ENCODE measurements at regions not wholly inside any gene's neighbourhood (a gene's known extent, or its start where the extent isn't known, plus 50 kb on each side); places are given as distances from the start of the nearest gene placed in this dataset.

GRCh38 chr16:80004113-80004512 lies 403.6 kb upstream of the MAF start:
- ATAC-seq (ENCODE audit: poor library complexity) = no peak
- peaks cover 0 to 5% of the 10 kb centered on the region in 2 experiments for H3K9me3 ChIP-seq (ENCODE audit: control insufficient read depth in 1 of 2, insufficient read depth in 1 of 2, low read length in 2 of 2)
- Mint-ChIP-seq H3K9me3 (peaks cover 2% of the 10 kb centered on the region), H3K4me3 (no peak overlapping the region), H3K27me3 (peaks cover 3% of the 10 kb centered on the region), H3K36me3 (ENCODE audit: low read depth) (no peaks in the 10 kb centered on the region), H3K27ac (no peak overlapping the region), H3K4me1 (ENCODE audit: low read depth) (no peaks in the 10 kb centered on the region)
- no peak overlapping the region for H3K27ac ChIP-seq (ENCODE audit: low read depth in 1 of 2, low read length in 2 of 2)
- ChIA-PET POLR2A (no interaction called here), CTCF (no interaction called here)
- no peak overlapping the region for H3K4me3 ChIP-seq (ENCODE audit: low read length)
- no peaks in the 10 kb centered on the region for H3K4me1 ChIP-seq (ENCODE audit: insufficient read depth, low read length)
- H3K27me3 ChIP-seq (ENCODE audit: control insufficient read depth in 1 of 2, insufficient read depth in 2 of 2, low read length in 2 of 2) = no peaks in the 10 kb centered on the region
- H3K36me3 ChIP-seq (ENCODE audit: insufficient read depth, low read length) = no peaks in the 10 kb centered on the region
- DNase-seq = no peak
- no peak for TF ChIP-seq CTCF (IDR thresholded peaks at IDR 0.05)
- intact Hi-C loops (cut with DNase I, micrococcal nuclease) = no loop called here

- intact Hi-C loops (cut with DNase I, micrococcal nuclease) = no loop called here
- H3K9me3 ChIP-seq (ENCODE audit: control insufficient read depth in 1 of 2, insufficient read depth in 1 of 2, low read length in 2 of 2) = peaks cover 0 to 5% of the 10 kb centered on the region in 2 experiments
- Mint-ChIP-seq H3K27ac (no peak overlapping the region), H3K27me3 (peaks cover 2% of the 10 kb centered on the region), H3K36me3 (ENCODE audit: low read depth) (no peaks in the 10 kb centered on the region), H3K4me3 (no peak overlapping the region), H3K4me1 (ENCODE audit: low read depth) (no peaks in the 10 kb centered on the region), H3K9me3 (peaks cover 2% of the 10 kb centered on the region)
- TF ChIP-seq CTCF (IDR thresholded peaks at IDR 0.05) = no peak
- no peaks in the 10 kb centered on the region for H3K4me1 ChIP-seq (ENCODE audit: insufficient read depth, low read length)
- ATAC-seq (ENCODE audit: poor library complexity) (no peak), DNase-seq (no peak)
- no peaks in the 10 kb centered on the region for H3K27me3 ChIP-seq (ENCODE audit: control insufficient read depth in 1 of 2, insufficient read depth in 2 of 2, low read length in 2 of 2)
- ChIA-PET POLR2A (no interaction called here), CTCF (no interaction called here)
- no peak overlapping the region for H3K4me3 ChIP-seq (ENCODE audit: low read length)
- H3K36me3 ChIP-seq (ENCODE audit: insufficient read depth, low read length) = no peaks in the 10 kb centered on the region
- no peak overlapping the region for H3K27ac ChIP-seq (ENCODE audit: low read depth in 1 of 2, low read length in 2 of 2)
These were observed 401.7 kb upstream of the MAF start for GRCh38 chr16:80002261-80002660.

GRCh38 chr16:79998143-79998542 lies 397.6 kb upstream of the MAF start:
- ATAC-seq (ENCODE audit: poor library complexity) = no peak

More at GRCh38 chr16:79998143-79998542, 397.6 kb upstream of the MAF start:
- intact Hi-C loops (cut with DNase I, micrococcal nuclease) = no loop called here
- Histone ChIP-seq H3K4me3 (ENCODE audit: low read length) (no peak overlapping the region), H3K4me1 (ENCODE audit: insufficient read depth, low read length) (no peaks in the 10 kb centered on the region), H3K27me3 (ENCODE audit: control insufficient read depth in 1 of 2, insufficient read depth in 2 of 2, low read length in 2 of 2) (no peaks in the 10 kb centered on the region), H3K36me3 (ENCODE audit: insufficient read depth, low read length) (no peaks in the 10 kb centered on the region), H3K27ac (ENCODE audit: low read depth in 1 of 2, low read length in 2 of 2) (no peak overlapping the region), H3K9me3 (ENCODE audit: control insufficient read depth in 1 of 2, insufficient read depth in 1 of 2, low read length in 2 of 2) (no peaks in the 10 kb centered on the region)
- no peak for DNase-seq
- ChIA-PET POLR2A (no interaction called here), CTCF (interaction anchor here (1.2 kb wide), 1 partner anchor 9 kb away, joined by 3 read pairs; no protein-coding TSS in a partner anchor)
- no peaks in the 10 kb centered on the region for H3K27me3 Mint-ChIP-seq
- H3K4me1 Mint-ChIP-seq (ENCODE audit: low read depth) = no peaks in the 10 kb centered on the region
- H3K4me3 Mint-ChIP-seq = no peak overlapping the region
- no peak for TF ChIP-seq CTCF (IDR thresholded peaks at IDR 0.05)
- no peak overlapping the region for H3K27ac Mint-ChIP-seq
- H3K36me3 Mint-ChIP-seq (ENCODE audit: low read depth) = no peaks in the 10 kb centered on the region
- no peaks in the 10 kb centered on the region for H3K9me3 Mint-ChIP-seq

Data from CD4-positive, alpha-beta T cell (primary cell).